Prostate gland (tissue), 2 donors: ENCODE measurements at regions not wholly inside any gene's neighbourhood (a gene's known extent, or its start where the extent isn't known, plus 50 kb on each side); places are given as distances from the start of the nearest gene placed in this dataset.

Source experiments
- POLR2A ChIP-seq: fragments of 450-650 bp; IDR thresholded peaks from one replicate; pipeline ENCODE4 v1.6.1; 2016; ENCODE audit warnings: antibody characterized with exemption, mild to moderate bottlenecking
- POLR2AphosphoS5 ChIP-seq: sonication (generic); formaldehyde crosslinking; IDR thresholded peaks from one replicate; pipeline ENCODE4 v1.6.1; 2017; ENCODE audit warnings: antibody characterized with exemption
- TF ChIP-seq, protein P1 (sequence below), 4 experiments: fragments of 200-600 bp in 2 of 4; fragments of 450-650 bp in 2 of 4; sonication (generic) in 2 of 4; IDR thresholded peaks; 1 replicate in 3 of 4; 2 replicates in 1 of 4; pipeline ENCODE4 v1.5.1; 2016 to 2019; ENCODE audit warnings: antibody characterized with exemption in 4 of 4, mild to moderate bottlenecking in 2 of 4, moderate library complexity in 2 of 4

GRCh38 chr5:161230221-161230620 lies 316.3 kb downstream of the GABRB2 start:
- TF ChIP-seq POLR2A (no peak), POLR2AphosphoS5 (no peak)
- TF ChIP-seq, protein P1, sequence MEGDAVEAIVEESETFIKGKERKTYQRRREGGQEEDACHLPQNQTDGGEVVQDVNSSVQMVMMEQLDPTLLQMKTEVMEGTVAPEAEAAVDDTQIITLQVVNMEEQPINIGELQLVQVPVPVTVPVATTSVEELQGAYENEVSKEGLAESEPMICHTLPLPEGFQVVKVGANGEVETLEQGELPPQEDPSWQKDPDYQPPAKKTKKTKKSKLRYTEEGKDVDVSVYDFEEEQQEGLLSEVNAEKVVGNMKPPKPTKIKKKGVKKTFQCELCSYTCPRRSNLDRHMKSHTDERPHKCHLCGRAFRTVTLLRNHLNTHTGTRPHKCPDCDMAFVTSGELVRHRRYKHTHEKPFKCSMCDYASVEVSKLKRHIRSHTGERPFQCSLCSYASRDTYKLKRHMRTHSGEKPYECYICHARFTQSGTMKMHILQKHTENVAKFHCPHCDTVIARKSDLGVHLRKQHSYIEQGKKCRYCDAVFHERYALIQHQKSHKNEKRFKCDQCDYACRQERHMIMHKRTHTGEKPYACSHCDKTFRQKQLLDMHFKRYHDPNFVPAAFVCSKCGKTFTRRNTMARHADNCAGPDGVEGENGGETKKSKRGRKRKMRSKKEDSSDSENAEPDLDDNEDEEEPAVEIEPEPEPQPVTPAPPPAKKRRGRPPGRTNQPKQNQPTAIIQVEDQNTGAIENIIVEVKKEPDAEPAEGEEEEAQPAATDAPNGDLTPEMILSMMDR (IDR thresholded peaks at IDR 0.05), result no peak
